ENCODE measurements at regions not wholly inside any gene's neighbourhood (a gene's known extent, or its start where the extent isn't known, plus 50 kb on each side); places are given as distances from the start of the nearest gene placed in this dataset.

- H3K4me3 ChIP-seq (ENCODE audit: low read depth, low read length): no peak overlapping the region
- no peak for TF ChIP-seq CTCF (IDR thresholded peaks at IDR 0.05; ENCODE audit: borderline replicate concordance, insufficient read depth, low read depth, low read length)
These were observed 157.3 kb upstream of the SMAD3 start for GRCh38 chr15:66907826-66908743.

- TF ChIP-seq CTCF (IDR thresholded peaks at IDR 0.05; ENCODE audit: borderline replicate concordance, insufficient read depth, low read depth, low read length): no peak
- H3K4me3 ChIP-seq (ENCODE audit: low read depth, low read length): no peak overlapping the region
These were observed 156.7 kb upstream of the SMAD3 start for GRCh38 chr15:66908744-66909095.

- no peak for TF ChIP-seq CTCF (IDR thresholded peaks at IDR 0.05; ENCODE audit: borderline replicate concordance, insufficient read depth, low read depth, low read length)
- H3K4me3 ChIP-seq (ENCODE audit: low read depth, low read length): no peak overlapping the region
These were observed 156.0 kb upstream of the SMAD3 start for GRCh38 chr15:66909381-66909890.

GRCh38 chr15:66911131-66911700 lies 154.2 kb upstream of the SMAD3 start:
- H3K4me3 ChIP-seq (ENCODE audit: low read depth, low read length): no peak overlapping the region
- no peak for TF ChIP-seq CTCF (IDR thresholded peaks at IDR 0.05; ENCODE audit: borderline replicate concordance, insufficient read depth, low read depth, low read length)

GRCh38 chr15:66912001-66912400 lies 153.4 kb upstream of the SMAD3 start:
- TF ChIP-seq CTCF (IDR thresholded peaks at IDR 0.05; ENCODE audit: borderline replicate concordance, insufficient read depth, low read depth, low read length): no peak
- no peak overlapping the region for H3K4me3 ChIP-seq (ENCODE audit: low read depth, low read length)

GRCh38 chr15:66912441-66912840 lies 153.0 kb upstream of the SMAD3 start:
- no peak for TF ChIP-seq CTCF (IDR thresholded peaks at IDR 0.05; ENCODE audit: borderline replicate concordance, insufficient read depth, low read depth, low read length)
- no peak overlapping the region for H3K4me3 ChIP-seq (ENCODE audit: low read depth, low read length)

Data from GM12875 (cell line).